ENCODE measurements at regions not wholly inside any gene's neighbourhood (a gene's known extent, or its start where the extent isn't known, plus 50 kb on each side); places are given as distances from the start of the nearest gene placed in this dataset.

- Mint-ChIP-seq H3K27ac (no peak overlapping the region), H3K36me3 (ENCODE audit: low read depth) (no peaks in the 10 kb centered on the region), H3K4me1 (ENCODE audit: low read depth) (no peaks in the 10 kb centered on the region), H3K4me3 (no peak overlapping the region), H3K27me3 (no peaks in the 10 kb centered on the region), H3K9me3 (no peaks in the 10 kb centered on the region)
- H3K4me1 ChIP-seq (ENCODE audit: insufficient read depth, low read length), result no peaks in the 10 kb centered on the region
- intact Hi-C loops (cut with DNase I, micrococcal nuclease), result no loop called here
- H3K4me3 ChIP-seq (ENCODE audit: low read length), result no peak overlapping the region
- ATAC-seq (ENCODE audit: poor library complexity) (no peak), DNase-seq (no peak)
- POLR2A ChIA-PET, result no interaction called here
- TF ChIP-seq, protein P1, sequence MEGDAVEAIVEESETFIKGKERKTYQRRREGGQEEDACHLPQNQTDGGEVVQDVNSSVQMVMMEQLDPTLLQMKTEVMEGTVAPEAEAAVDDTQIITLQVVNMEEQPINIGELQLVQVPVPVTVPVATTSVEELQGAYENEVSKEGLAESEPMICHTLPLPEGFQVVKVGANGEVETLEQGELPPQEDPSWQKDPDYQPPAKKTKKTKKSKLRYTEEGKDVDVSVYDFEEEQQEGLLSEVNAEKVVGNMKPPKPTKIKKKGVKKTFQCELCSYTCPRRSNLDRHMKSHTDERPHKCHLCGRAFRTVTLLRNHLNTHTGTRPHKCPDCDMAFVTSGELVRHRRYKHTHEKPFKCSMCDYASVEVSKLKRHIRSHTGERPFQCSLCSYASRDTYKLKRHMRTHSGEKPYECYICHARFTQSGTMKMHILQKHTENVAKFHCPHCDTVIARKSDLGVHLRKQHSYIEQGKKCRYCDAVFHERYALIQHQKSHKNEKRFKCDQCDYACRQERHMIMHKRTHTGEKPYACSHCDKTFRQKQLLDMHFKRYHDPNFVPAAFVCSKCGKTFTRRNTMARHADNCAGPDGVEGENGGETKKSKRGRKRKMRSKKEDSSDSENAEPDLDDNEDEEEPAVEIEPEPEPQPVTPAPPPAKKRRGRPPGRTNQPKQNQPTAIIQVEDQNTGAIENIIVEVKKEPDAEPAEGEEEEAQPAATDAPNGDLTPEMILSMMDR (IDR thresholded peaks at IDR 0.05), result no peak
- H3K9me3 ChIP-seq (ENCODE audit: control insufficient read depth in 1 of 2, insufficient read depth in 1 of 2, low read length in 2 of 2), result no peaks in the 10 kb centered on the region
- H3K27ac ChIP-seq (ENCODE audit: low read depth in 1 of 2, low read length in 2 of 2), result no peak overlapping the region
- CTCF ChIA-PET, result no interaction called here
- H3K27me3 ChIP-seq (ENCODE audit: control insufficient read depth in 1 of 2, insufficient read depth in 2 of 2, low read length in 2 of 2), result no peaks in the 10 kb centered on the region
- H3K36me3 ChIP-seq (ENCODE audit: insufficient read depth, low read length), result no peaks in the 10 kb centered on the region
Observed at GRCh38 chr12:72139411-72139810, 132.8 kb upstream of the TRHDE start.

DNA sequence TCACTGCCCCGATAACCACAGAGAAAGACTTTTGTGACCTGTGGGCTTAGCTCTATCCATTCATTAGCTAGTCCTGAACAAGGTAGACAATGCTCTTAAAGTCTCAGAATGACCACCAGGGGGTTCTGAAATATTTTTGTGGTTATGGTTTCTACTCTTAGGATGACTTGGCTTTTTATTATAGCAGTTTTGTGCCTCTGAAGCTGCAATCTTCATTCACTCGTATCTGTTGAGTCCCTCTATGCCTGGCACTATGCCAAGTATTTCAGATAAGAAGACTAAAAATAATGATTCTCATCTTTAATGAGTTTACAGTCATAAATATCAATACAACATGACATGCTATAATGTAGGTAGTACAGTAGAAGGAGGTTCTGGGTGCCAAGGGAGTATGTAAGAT is 130.8 kb upstream of the TRHDE start:
- H3K4me1 ChIP-seq (ENCODE audit: insufficient read depth, low read length), result no peaks in the 10 kb centered on the region
- H3K36me3 Mint-ChIP-seq (ENCODE audit: low read depth), result no peaks in the 10 kb centered on the region
- H3K27ac Mint-ChIP-seq, result no peak overlapping the region
- H3K4me1 Mint-ChIP-seq (ENCODE audit: low read depth), result no peaks in the 10 kb centered on the region
- TF ChIP-seq, protein P1 (IDR thresholded peaks at IDR 0.05), result no peak
- no peak overlapping the region for H3K27ac ChIP-seq (ENCODE audit: low read depth in 1 of 2, low read length in 2 of 2)
- no peak overlapping the region for H3K4me3 Mint-ChIP-seq
- H3K27me3 Mint-ChIP-seq, result no peaks in the 10 kb centered on the region
- no peaks in the 10 kb centered on the region for H3K36me3 ChIP-seq (ENCODE audit: insufficient read depth, low read length)
- H3K9me3 Mint-ChIP-seq, result no peaks in the 10 kb centered on the region
- ATAC-seq (ENCODE audit: poor library complexity) (no peak), DNase-seq (no peak)
- POLR2A ChIA-PET, result no interaction called here
- H3K4me3 ChIP-seq (ENCODE audit: low read length), result no peak overlapping the region
- H3K27me3 ChIP-seq (ENCODE audit: control insufficient read depth in 1 of 2, insufficient read depth in 2 of 2, low read length in 2 of 2), result no peaks in the 10 kb centered on the region
- peaks cover 0 to 1% of the 10 kb centered on the region in 2 experiments for H3K9me3 ChIP-seq (ENCODE audit: control insufficient read depth in 1 of 2, insufficient read depth in 1 of 2, low read length in 2 of 2)
- CTCF ChIA-PET, result no interaction called here
- intact Hi-C loops (cut with DNase I, micrococcal nuclease), result no loop called here

DNA sequence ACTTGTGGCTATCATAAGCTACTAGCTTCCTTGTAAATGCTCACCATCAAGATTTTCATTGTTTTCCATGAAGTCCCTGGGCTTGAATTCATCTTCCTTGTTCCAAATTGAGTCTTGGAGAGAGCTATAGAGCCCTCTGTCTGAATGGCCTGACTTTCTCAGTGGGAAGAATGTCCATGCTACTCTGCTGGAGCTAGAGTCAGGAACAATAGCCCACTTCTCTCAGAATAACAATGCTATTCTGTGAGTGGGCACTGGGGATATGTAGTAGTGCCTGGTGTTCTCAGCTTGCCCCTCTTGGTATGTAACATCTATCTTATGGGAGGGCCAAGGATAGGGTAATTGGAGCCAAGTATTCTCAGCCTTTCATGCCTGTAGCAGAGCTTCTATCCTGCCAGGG is 127.6 kb upstream of the TRHDE start:
- Mint-ChIP-seq H3K27ac (no peak overlapping the region), H3K4me3 (no peak overlapping the region), H3K4me1 (ENCODE audit: low read depth) (no peaks in the 10 kb centered on the region), H3K9me3 (no peaks in the 10 kb centered on the region), H3K27me3 (no peaks in the 10 kb centered on the region), H3K36me3 (ENCODE audit: low read depth) (no peaks in the 10 kb centered on the region)
- Histone ChIP-seq H3K27ac (ENCODE audit: low read depth in 1 of 2, low read length in 2 of 2) (no peak overlapping the region), H3K27me3 (ENCODE audit: control insufficient read depth in 1 of 2, insufficient read depth in 2 of 2, low read length in 2 of 2) (no peaks in the 10 kb centered on the region), H3K9me3 (ENCODE audit: control insufficient read depth in 1 of 2, insufficient read depth in 1 of 2, low read length in 2 of 2) (peaks cover 0 to 7% of the 10 kb centered on the region in 2 experiments), H3K4me1 (ENCODE audit: insufficient read depth, low read length) (no peaks in the 10 kb centered on the region), H3K36me3 (ENCODE audit: insufficient read depth, low read length) (no peaks in the 10 kb centered on the region), H3K4me3 (ENCODE audit: low read length) (no peak overlapping the region)
- ChIA-PET POLR2A (no interaction called here), CTCF (no interaction called here)
- intact Hi-C loops (cut with DNase I, micrococcal nuclease), result no loop called here
- DNase-seq, result no peak
- no peak for ATAC-seq (ENCODE audit: poor library complexity)
- TF ChIP-seq, protein P1 (IDR thresholded peaks at IDR 0.05), result no peak
